PC-9 (cell line): ENCODE measurements at regions not wholly inside any gene's neighbourhood (a gene's known extent, or its start where the extent isn't known, plus 50 kb on each side); places are given as distances from the start of the nearest gene placed in this dataset.

Experiments used
- BruUV-seq: library from RNA; stranded (reverse); fragments of 400-500 nt; replicated peaks from 2 replicates; lab custom pipeline; 2021; lab: Mats Ljungman, UMichigan
- CTCF ChIA-PET: fragments of 300-600 bp; sonication (Branson Sonifier 250); formaldehyde crosslinking; loops from one replicate; lab custom pipeline; 2022; ENCODE audit warnings: antibody characterized with exemption; lab: Charles Lee
- POLR2A ChIA-PET: fragments of 300-600 bp; sonication (Branson Sonifier 250); formaldehyde crosslinking; loops from one replicate; lab custom pipeline; 2022; ENCODE audit warnings: antibody characterized with exemption; ENCODE audit not compliant: unreplicated experiment; lab: Charles Lee
- DNase-seq, 2 experiments: peaks; one replicate each; pipeline versions ENCODE4 v3.0.0 to v3.0.0-alpha.2; 2015 to 2022; ENCODE audit warnings: mixed read lengths in 1 of 2
- H2AFZ ChIP-seq: fragments of 200-600 bp; sonication (generic); 2 replicates; pipeline ENCODE4 v1.8.1; 2017; ENCODE audit warnings: antibody characterized with exemption
- H3F3A ChIP-seq: fragments of 200-600 bp; sonication (generic); 2 replicates; pipeline ENCODE4 v1.8.1; 2017; ENCODE audit warnings: antibody characterized with exemption, mild to moderate bottlenecking, low read depth; ENCODE audit not compliant: insufficient read depth
- H3K27ac ChIP-seq: fragments of 200-600 bp; sonication (generic); 2 replicates; pipeline ENCODE4 v1.6.1; 2016; ENCODE audit warnings: mixed run types
- H3K27me3 ChIP-seq: fragments of 200-600 bp; sonication (generic); 2 replicates; pipeline ENCODE4 v1.6.1; 2016; ENCODE audit warnings: low read depth, mixed run types; ENCODE audit not compliant: insufficient read depth
- H3K36me3 ChIP-seq: fragments of 200-600 bp; sonication (generic); 2 replicates; pipeline ENCODE4 v1.6.1; 2016; ENCODE audit warnings: low read depth, mixed run types
- H3K4me1 ChIP-seq: fragments of 200-600 bp; sonication (generic); replicated peaks from 2 replicates; pipeline ENCODE4 v1.6.1; 2016; ENCODE audit warnings: mixed run types; ENCODE audit not compliant: insufficient read depth
- H3K4me2 ChIP-seq: fragments of 200-600 bp; sonication (generic); 2 replicates; pipeline ENCODE4 v1.6.1; 2017; ENCODE audit warnings: mixed run types
- H3K4me3 ChIP-seq: fragments of 200-600 bp; sonication (generic); 2 replicates; pipeline ENCODE4 v1.6.1; 2016; ENCODE audit warnings: mixed run types
- H3K79me2 ChIP-seq: fragments of 200-600 bp; sonication (generic); 2 replicates; pipeline ENCODE4 v1.6.1; 2017; ENCODE audit warnings: low read depth, mixed run types
- H3K9me2 ChIP-seq: fragments of 200-600 bp; sonication (generic); 2 replicates; pipeline ENCODE4 v1.8.1; 2017; ENCODE audit warnings: mild to moderate bottlenecking; ENCODE audit not compliant: insufficient read depth
- H3K9me3 ChIP-seq: fragments of 200-600 bp; sonication (generic); 2 replicates; pipeline ENCODE4 v1.8.1; 2016; ENCODE audit warnings: low read depth; ENCODE audit not compliant: insufficient read depth
- H4K20me1 ChIP-seq: fragments of 200-600 bp; sonication (generic); 2 replicates; pipeline ENCODE4 v1.8.1; 2017; ENCODE audit not compliant: insufficient read depth
- CTCF ChIP-seq: fragments of 200-600 bp; sonication (generic); conservative IDR thresholded peaks from 2 replicates; pipeline ENCODE4 v1.6.1; 2017; ENCODE audit warnings: mixed run types, antibody characterized with exemption, mild to moderate bottlenecking, moderate library complexity
- EZH2 ChIP-seq: fragments of 200-600 bp; sonication (generic); IDR thresholded peaks from 2 replicates; pipeline ENCODE4 v1.8.0; 2017; ENCODE audit warnings: antibody characterized with exemption, low read depth
- intact Hi-C: fragments of 100-400 bp; cut with micrococcal nuclease; formaldehyde crosslinking; loops from one replicate; pipeline ENCODE4 v1.10.0; 2022; ENCODE audit not compliant: unreplicated experiment

GRCh38 chr2:164052006-164052405 lies 316.2 kb upstream of the FIGN start:
- intact Hi-C loops: no loop called here
- no peak for DNase-seq
- H3K27me3 ChIP-seq: no peaks in the 10 kb centered on the region

GRCh38 chr2:164048729-164049128 lies 312.9 kb upstream of the FIGN start:
- no peak overlapping the region for H3K27ac ChIP-seq
- intact Hi-C loops: no loop called here
- no TSS peak for BruUV-seq
- no peak overlapping the region for H3K4me3 ChIP-seq
- no peaks in the 10 kb centered on the region for H3K79me2 ChIP-seq
- no peaks in the 10 kb centered on the region for H3K27me3 ChIP-seq
- no peak overlapping the region for H2AFZ ChIP-seq
- no peaks in the 10 kb centered on the region for H3K4me1 ChIP-seq
- no peaks in the 10 kb centered on the region for H4K20me1 ChIP-seq
- no peak overlapping the region for H3K4me2 ChIP-seq
- H3K36me3 ChIP-seq: no peaks in the 10 kb centered on the region
- H3F3A ChIP-seq: no peaks in the 10 kb centered on the region
- no peaks in the 10 kb centered on the region for H3K9me3 ChIP-seq
- POLR2A ChIA-PET: no interaction called here
- no peaks in the 10 kb centered on the region for H3K9me2 ChIP-seq
- DNase-seq: no peak
- CTCF ChIA-PET: no interaction called here
- TF ChIP-seq CTCF (no peak), EZH2 (no peak)

More at GRCh38 chr2:164052006-164052405, 316.2 kb upstream of the FIGN start:
- no peaks in the 10 kb centered on the region for H3K9me2 ChIP-seq
- H3K4me3 ChIP-seq: no peak overlapping the region
- no peaks in the 10 kb centered on the region for H3F3A ChIP-seq
- TF ChIP-seq CTCF (no peak), EZH2 (no peak)
- POLR2A ChIA-PET: no interaction called here
- H3K4me2 ChIP-seq: no peak overlapping the region
- no TSS peak for BruUV-seq
- H3K27ac ChIP-seq: no peak overlapping the region
- H3K4me1 ChIP-seq: no peaks in the 10 kb centered on the region
- no peaks in the 10 kb centered on the region for H3K9me3 ChIP-seq
- H2AFZ ChIP-seq: no peak overlapping the region
- H3K36me3 ChIP-seq: no peaks in the 10 kb centered on the region
- CTCF ChIA-PET: no interaction called here
- no peaks in the 10 kb centered on the region for H4K20me1 ChIP-seq
- no peaks in the 10 kb centered on the region for H3K79me2 ChIP-seq

GRCh38 chr2:164046040-164046439 lies 310.2 kb upstream of the FIGN start:
- no peaks in the 10 kb centered on the region for H3K9me2 ChIP-seq
- no peaks in the 10 kb centered on the region for H3K27me3 ChIP-seq
- no peak overlapping the region for H3K27ac ChIP-seq
- CTCF ChIA-PET: no interaction called here
- no peaks in the 10 kb centered on the region for H3K79me2 ChIP-seq
- no peaks in the 10 kb centered on the region for H4K20me1 ChIP-seq
- no peak for TF ChIP-seq CTCF
- TF ChIP-seq EZH2: no peak
- intact Hi-C loops: no loop called here
- POLR2A ChIA-PET: no interaction called here
- BruUV-seq: no TSS peak
- H2AFZ ChIP-seq: no peak overlapping the region
- H3K4me2 ChIP-seq: no peak overlapping the region
- no peaks in the 10 kb centered on the region for H3K4me1 ChIP-seq
- H3F3A ChIP-seq: no peaks in the 10 kb centered on the region
- no peaks in the 10 kb centered on the region for H3K9me3 ChIP-seq
- no peak for DNase-seq
- H3K4me3 ChIP-seq: no peak overlapping the region
- no peaks in the 10 kb centered on the region for H3K36me3 ChIP-seq
